GM19397 (cell line): ENCODE measurements at regions not wholly inside any gene's neighbourhood (a gene's known extent, or its start where the extent isn't known, plus 50 kb on each side); places are given as distances from the start of the nearest gene placed in this dataset.
"Not testable (repeated sequence)": the region's sequence is repeated elsewhere in the genome, so short reads cannot be mapped to it uniquely, and the experiment has no call there.

Source experiments
- ATAC-seq: cut with Tn5 transposase; IDR thresholded peaks from one replicate; pipeline ENCODE4 v1.9.1; 2021; ENCODE audit warnings: mild to moderate bottlenecking, moderate library complexity; ENCODE audit not compliant: unreplicated experiment

DNA sequence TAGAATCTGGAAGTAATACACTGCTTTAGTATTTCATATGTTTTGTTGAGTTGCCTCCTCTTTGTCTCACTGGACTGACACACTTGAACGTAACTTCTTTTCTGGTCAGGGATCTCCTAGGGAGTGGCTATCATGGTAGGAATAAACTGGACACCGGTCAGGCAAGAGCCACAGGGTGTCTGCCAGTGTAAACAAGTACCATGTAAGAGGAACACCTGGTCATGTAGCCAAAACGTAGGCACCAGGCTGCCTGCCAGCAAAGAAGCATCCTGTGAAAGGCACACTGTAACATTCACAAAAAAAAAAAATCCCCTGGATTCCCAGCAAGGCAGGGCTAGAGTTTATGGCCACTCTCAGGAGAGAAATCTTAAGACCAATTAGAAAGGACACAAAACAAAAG is 372.8 kb upstream of the RND3 start:
- no peak for ATAC-seq

DNA sequence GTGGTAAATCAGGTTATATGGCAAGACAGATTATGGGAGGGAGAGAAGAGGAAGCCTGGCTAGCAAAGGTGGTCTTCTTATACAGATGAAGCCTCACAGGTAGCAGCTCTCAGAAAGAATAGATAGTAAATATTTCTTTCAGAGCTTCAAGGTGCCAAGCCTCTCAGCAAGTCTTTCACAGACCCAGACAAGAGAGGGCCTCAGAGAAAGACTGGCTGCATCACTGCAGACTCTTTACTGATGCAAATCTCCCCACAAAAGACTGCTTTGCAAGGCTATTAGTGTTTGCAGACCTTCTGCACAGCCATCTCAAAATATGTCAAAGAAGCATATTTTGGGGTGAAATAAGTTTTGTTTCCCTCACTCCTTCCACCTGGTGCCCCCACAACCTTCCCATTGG is 372.4 kb upstream of the RND3 start:
- ATAC-seq: no peak

DNA sequence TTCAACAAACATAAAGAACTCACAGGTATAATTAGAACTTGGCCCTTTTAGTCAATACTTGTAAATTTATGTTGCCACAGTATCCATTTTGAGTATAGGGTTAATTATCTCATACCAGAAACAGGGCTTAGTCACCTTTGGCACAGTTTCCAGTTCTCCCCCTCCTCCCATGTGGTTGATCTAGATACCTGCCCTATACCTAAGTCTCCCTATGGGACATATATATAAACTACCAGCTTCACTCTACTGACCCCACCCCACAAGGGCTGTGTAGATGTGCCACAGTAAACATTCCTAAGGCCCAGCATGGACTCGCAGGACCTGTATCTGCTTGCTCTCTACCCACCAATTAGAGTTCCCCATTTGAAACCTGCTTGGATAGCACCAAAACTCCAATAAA is 371.7 kb upstream of the RND3 start:
- ATAC-seq: no peak

DNA sequence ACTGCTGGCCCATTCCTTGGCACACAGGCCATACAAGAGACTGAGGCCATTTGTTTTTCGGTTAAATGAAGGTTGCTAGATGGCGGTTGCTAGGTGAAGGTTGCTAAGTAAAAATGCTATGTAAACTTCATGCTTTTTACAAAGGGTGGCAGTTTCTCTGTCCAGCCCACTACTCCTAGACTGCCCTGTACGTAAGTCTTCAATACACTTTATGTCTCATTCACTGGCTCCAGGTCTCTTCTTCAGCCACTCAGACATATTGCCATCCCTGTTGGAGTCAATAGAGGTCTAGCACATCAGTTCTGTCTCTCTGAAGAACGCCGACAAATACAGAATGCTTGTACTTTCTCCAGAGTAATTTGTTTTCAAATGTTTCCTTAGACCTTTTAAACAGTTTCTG is 370.9 kb upstream of the RND3 start:
- ATAC-seq: no peak

DNA sequence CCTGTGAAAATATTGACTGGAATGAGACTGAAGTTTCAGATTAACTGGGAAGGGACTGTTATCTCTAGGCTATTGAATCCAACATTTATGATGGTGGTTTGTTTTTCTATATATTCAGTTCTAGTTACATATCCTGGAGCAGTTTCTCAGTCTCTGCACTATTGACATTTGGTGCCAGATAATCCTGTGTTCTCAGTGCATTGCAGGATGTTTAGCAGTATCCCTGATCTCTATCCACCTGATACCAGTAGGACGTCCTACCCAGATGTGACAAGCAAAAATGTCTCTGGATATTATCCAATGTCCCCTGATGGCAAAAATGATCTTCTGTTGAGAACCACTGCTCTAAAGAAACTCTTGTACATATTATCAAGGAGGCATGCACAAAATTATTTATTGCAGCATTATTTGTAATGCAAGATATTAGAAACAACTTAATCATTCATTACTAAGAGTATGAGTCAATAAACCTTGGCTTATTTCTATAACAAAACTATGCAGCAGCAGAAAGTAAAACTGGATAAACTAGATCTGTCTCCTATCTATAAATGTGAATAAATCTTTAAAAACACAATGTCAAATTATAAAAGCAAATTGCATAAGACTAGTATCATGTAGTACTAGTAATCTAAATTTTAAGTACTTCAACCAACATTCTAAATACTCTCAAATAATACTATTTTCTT is 369.3 kb upstream of the RND3 start:
- no peak for ATAC-seq

DNA sequence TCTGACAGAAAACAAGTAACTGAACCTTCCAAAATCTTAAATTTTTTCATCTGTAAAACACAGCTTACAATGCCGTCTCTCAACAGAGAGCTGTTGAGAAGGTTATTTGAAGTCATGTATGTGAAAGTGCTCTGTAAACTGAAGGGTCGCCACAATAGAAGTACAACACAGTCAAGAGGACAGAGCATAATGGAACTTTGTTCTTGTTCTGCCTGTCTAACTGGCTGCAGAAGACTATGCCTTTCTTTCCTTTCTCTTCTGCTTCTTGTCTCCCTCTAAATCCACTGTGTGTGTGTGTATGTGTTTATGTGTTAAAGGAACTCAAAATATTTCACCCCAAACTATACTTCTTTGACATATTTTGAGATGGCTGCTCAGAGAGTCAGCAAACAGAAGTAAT is 365.8 kb upstream of the RND3 start:
- no peak for ATAC-seq

DNA sequence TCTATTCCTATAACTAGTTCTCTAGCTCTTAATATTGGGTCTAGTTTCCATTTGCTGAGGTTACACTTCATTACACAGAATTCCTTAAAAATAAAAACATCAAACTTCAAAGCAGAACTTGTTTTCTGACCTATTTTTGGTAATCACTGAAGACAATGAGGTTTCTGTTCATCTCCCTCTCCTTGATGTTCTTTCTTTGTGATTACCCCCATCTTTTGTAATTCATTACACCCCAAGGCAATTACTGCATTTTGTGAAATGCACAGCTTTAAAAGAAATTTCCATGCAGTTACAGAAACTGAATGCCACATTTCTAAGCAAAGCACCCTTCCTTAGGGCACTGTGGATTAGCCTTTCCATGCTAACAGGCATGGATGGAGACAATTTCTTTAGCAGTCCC is 363.2 kb upstream of the RND3 start:
- ATAC-seq: no peak

GRCh38 chr2:150847578-150847977 is 360.1 kb upstream of the RND3 start:
- ATAC-seq: no peak

DNA sequence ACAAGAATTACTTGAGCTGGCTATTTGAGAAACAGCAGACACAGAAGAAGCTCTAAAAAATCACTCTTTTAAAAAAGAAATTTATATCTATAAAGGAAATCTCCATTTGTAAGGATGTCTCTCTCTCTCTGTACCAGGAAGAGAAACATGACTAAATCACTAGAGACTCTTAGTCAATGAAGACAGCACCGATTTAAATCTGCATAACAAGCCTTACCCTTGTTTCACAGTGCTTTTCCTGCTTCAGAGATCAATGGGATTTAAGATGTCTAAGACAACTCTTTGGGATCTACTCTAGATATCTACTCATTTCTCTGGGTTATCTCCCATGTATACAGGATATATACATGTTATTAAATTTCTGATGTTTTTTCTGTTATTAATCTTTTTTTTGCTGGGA is 359.2 kb upstream of the RND3 start:
- no peak for ATAC-seq

DNA sequence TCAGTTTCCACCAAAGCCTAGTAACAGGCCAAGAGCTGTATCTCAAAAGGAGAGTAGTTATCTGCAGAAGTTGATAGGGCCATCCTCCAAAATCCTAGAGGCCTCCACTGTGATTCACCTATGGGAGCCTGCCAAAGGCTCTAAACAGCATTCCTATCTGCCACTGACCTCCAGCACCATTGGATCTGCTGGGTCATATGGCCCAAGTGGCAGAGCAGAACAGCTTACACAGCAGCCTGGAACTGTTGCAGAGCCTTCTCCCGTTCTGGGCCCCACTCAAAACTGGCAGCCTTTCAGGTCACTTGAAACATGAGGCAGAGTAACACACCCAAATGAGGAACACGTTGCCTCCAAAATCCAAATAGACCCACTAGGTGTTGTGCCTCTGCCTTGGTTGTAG is 345.2 kb upstream of the RND3 start:
- ATAC-seq: no peak

DNA sequence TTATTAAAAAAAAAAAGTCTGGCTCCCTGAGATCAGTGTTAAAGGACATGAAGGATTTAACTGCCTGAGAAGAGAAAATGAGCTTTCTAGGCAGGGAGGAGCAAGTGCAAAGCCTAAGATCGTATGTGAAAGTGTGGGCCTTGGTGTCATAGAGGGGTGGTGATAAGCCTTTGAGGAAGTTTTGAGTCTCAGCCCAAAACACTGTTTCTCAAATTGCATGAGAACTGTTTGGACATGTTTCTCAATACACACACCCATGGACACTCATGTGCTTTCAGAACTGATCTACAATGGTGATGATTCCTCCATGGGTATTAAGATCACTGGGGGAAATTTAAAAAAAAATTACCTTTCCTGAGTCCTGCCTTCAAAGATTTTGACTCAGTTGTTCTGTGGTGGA is 336.7 kb upstream of the RND3 start:
- no peak for ATAC-seq

DNA sequence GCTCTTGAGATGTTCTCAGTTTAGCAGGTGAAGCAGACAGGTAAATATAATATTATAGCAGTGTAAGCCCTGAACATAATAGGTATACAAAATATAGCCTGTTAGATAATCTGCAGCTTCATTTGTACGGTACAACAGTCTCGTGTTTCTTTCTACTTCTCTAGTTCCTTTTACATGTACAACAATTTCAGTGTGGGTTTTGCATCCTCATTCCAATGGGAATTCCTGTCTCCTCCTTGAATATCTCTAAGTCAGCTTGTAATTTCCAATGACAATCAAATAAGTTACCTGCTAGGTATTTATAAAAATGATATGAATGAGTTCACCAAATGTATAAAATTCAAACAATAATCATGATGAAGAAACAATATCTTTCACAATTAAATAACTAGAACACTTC is 330.0 kb upstream of the RND3 start:
- ATAC-seq: no peak

DNA sequence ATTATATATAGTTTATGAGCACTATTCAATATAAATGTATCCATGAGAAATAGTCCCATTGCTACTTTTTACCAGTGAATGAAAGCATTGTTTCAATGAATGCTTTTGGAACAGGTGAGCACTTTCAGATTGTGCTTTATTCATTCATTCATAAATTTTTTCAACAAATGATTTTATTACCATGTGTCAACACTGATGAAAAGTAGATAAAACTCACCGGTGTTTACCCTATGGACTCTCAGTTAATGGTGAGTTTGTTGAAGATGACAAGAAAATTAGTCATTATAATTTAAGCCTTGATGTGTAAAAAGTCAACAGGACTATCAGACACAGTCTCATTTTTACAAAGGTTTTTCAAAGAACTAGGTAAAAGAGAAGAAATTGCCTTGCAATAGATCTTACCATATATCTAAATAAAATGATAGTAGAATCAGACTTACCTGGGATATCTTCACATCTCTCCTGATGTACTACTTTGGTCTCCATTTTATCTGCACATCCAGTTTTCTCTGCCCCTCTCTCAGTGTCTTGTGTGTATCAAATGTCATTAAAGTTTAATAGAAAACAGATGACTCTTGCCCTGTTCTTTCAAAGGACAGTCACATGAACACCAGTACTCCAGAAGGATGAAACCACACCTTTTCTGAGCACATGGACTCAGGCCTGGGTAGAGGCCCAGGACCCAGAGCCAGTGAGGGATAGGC is 325.3 kb upstream of the RND3 start:
- ATAC-seq: no peak

DNA sequence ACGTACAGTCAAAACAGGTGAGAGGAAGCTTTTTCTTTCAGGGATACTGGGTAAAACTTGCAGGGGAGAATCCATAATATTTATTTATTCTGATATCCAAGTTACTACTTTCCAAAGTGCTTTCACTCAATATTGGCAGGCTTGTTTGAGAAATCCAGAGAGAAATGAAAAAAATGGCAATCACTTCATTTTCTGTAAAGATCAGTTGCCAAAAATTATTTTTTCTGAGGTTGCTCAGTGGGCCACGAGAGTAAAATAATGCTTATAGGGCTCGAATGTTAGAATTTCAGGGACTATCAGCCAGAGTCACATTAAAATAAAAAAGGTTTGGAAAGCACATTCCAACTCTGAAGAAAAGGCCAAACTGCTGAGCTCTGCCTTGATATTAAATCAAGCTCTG is 324.6 kb upstream of the RND3 start:
- no peak for ATAC-seq

DNA sequence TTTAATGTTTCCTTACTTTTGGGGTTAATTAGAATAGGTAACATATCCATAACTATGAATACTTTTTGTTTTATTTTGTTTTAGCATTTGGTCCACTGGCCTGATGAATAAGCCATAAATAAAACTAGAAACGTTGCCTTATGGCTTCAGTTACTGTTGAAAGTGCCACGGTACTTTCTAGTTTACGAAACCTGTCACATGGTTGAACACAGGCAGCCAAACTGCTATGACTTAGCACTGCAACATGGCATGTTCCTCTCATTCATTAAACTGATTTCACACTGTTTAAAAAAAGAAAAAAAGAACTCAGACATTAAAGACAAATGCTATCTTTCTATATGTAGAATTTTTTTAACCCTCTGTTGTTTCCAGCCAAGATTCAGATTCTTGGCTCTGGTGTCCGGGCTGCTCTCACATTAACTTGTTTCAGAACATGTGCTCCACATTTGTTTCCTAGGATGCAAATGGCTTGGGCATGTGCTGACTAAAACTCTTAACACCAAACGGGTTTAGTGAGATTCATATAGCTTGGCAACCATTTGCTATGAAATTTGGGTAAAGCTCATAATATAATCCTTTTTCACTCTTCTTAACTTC is 323.9 kb upstream of the RND3 start:
- no peak for ATAC-seq

- no peak for ATAC-seq
These were observed 321.6 kb upstream of the RND3 start for GRCh38 chr2:150809103-150809502.

GRCh38 chr2:150806336-150806735 is 318.9 kb upstream of the RND3 start:
- ATAC-seq: no peak

DNA sequence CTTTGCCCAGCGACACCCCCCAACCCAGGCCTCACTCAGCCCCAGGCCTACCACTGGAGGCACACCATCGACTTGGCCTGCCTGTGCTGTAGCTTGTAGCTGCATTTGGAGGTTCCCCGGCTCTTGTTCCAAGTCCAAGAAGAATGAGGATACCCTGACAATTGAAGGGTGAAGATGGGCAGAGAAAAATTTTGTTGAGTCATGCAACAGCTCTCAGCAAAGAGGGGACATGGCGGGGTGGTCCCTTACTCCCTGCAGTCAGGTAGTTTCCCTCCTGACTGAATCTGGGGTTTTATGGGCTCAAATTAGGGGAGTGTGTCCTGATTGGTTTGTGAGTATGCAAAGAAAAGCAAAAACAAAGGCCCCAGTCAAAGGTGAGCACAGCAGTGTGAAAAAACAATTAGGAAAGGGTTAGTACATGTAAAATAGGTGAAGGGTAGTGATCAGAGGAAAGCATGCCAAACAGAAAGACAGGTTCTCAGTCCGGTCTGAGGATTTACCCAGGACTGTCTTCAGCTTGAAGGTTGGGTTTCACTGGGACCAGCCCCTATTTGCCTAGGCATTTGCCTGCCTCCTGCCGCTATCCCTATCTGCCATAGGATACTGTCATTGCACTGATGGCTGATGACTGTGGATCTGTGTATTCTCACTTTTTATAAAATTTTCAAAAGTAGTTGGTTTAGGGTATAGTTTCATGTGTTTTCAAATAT is 316.4 kb upstream of the RND3 start:
- ATAC-seq: no peak

- ATAC-seq: no peak
These were observed 315.2 kb upstream of the RND3 start for GRCh38 chr2:150802635-150803034.

GRCh38 chr2:150796236-150796635 is 308.8 kb upstream of the RND3 start:
- not testable (repeated sequence) for ATAC-seq

GRCh38 chr2:150792780-150793300 is 305.4 kb upstream of the RND3 start:
- ATAC-seq: no peak

DNA sequence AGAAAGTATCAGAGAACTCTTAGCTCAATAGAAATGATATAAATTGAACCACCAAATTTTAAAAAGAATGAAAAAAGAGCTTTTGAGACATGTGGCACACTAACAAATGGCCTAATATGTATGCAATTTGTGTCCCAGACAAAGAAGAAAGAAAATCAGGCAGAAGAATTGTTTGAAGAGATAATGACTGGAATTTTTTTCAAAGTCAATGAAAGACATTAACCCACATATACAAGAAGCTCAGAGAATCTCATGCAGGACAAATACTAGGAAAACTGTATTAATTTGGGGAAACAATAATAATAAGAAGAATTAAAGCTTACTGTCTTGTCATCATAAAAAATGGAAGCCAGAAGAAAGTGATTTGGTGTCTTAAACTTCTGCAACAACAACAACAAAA is 304.1 kb upstream of the RND3 start:
- no peak for ATAC-seq
